WTC11 (cell line): ENCODE measurements at regions not wholly inside any gene's neighbourhood (a gene's known extent, or its start where the extent isn't known, plus 50 kb on each side); places are given as distances from the start of the nearest gene placed in this dataset.

Experiments
- ATF2 ChIP-seq: sonication (generic); formaldehyde crosslinking; IDR thresholded peaks from 2 replicates; pipeline ENCODE4 v1.8.1; 2022; ENCODE audit warnings: low read depth, missing genetic modification reagents, borderline replicate concordance
- CTCF ChIP-seq: fragments of 200-600 bp; IDR thresholded peaks from 2 replicates; pipeline ENCODE4 v1.8.0; 2022; ENCODE audit warnings: antibody characterized with exemption
- JUN ChIP-seq: sonication (generic); formaldehyde crosslinking; IDR thresholded peaks from 2 replicates; pipeline ENCODE4 v1.8.0; 2023; ENCODE audit warnings: mild to moderate bottlenecking, missing genetic modification reagents
- TCF7 ChIP-seq: sonication (generic); formaldehyde crosslinking; IDR thresholded peaks from 2 replicates; pipeline ENCODE4 v1.8.0; 2022; ENCODE audit warnings: mild to moderate bottlenecking, low read depth, missing genetic modification reagents, moderate library complexity
- ZNF423 ChIP-seq: fragments of 250-450 bp; sonication (Bioruptor Pico); IDR thresholded peaks from 2 replicates; pipeline ENCODE4 v2.1.2; 2022; ENCODE audit warnings: mild to moderate bottlenecking, moderate library complexity

GRCh38 chr20:20763650-20764049, 51.2 kb upstream of the RALGAPA2 start:
- TF ChIP-seq TCF7 = no peak
- TF ChIP-seq CTCF = no peak
- no peak for TF ChIP-seq ZNF423
- TF ChIP-seq JUN (CRISPR knock-in tag) = no peak
- TF ChIP-seq ATF2 (CRISPR knock-in tag) = no peak
